Fibroblast of peridontal ligament (primary cell): ENCODE measurements at regions not wholly inside any gene's neighbourhood (a gene's known extent, or its start where the extent isn't known, plus 50 kb on each side); places are given as distances from the start of the nearest gene placed in this dataset.

ENCODE experiments used
- DNase-seq: peaks from one replicate; pipeline ENCODE4 v3.0.0-alpha.2; 2010; ENCODE audit errors: extremely low read depth

DNA sequence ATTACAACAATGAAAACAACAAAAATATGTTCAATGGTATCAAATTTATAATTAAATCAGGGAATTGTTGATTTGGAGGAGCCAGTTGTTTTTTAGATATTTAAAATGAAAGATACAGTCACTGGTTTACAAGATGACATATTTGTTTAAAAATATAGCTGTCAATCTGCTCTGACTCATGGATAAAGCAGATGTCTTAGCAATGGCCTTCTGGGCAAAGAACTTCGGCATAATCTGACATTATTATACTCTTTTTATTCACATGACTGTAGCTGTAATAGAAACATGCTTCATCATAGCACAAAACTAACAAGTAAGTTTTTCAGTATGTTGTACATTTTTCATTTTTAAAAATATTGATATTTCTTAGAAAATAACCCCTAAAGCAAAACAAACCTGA lies 267.4 kb downstream of the CENPW start:
- no peak for DNase-seq

DNA sequence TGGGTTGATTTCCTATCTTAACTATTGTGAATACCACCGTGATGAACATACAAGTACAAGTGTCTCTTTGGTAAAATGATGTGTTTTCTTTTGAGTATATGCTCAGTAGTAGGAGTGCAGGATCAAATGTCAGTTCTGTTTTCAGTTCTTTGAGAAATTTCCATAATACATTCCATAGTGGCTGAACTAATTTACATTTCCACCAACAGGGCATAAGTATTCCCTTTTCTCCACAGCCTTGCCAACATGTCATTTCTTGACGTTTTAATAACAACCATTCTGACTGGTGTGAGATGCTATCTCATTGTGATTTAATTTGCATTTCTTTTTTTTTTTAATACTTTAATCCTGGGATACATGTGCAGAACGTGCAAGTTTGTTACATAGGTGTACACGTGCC lies 268.8 kb downstream of the CENPW start:
- no peak for DNase-seq

DNA sequence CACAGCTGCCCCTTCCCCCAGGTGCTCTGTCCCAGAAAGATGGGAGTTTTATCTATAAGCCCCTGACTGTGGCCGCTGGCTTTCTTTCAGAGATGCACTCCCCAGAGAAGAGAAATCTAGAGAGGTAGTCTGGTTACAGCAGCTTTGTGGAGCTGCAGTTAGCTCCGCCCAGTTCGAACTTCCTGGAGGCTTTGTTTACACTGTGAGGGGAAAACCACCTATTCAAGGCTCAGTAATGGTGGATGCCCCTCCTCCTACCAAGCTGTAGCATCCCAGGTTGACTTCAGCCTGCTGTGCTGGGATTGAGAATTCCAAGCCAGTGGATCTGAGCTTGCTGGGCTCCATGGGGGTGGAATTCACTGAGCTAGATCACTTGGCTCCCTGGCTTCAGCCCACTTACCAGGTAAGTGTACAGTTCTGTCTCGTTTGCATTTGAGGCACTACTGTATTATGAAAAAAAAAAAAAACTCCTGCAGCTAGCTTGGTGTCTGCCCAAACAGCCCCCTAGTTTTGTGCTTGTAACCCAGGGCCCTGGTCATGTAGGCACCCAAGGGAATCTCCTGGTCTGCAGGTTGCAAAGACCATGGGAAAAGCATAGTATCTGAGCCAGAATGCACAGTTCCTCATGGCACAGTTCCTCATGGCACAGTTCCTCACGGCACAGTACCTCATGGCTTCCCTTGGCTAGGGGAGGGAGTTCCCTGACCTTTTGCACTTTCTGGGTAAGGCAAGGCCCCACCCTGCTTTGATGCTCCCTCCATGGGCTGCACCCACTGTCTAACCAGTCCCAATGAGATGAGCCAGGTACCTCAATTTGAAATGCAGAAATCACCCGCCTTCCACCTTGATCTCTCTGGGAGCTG lies 275.0 kb downstream of the CENPW start:
- DNase-seq: no peak

DNA sequence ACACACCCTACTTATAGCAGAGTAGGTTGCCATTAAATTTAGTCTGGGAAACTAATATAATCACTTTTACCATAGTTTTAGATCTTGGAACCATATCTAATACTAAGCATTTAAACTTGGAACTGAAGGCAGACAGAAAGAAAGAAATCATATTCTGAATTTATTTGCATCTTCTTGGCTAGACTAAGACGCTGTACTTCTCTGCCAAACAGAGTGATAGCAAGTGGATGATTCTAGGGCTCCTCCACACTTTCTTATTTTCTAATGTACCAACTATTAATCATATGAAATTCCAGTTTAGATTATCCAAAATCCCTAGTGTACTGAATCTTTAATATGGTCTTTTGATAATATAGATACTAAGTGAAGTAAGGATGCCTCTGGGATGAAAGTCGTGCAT lies 277.0 kb downstream of the CENPW start:
- no peak for DNase-seq

DNA sequence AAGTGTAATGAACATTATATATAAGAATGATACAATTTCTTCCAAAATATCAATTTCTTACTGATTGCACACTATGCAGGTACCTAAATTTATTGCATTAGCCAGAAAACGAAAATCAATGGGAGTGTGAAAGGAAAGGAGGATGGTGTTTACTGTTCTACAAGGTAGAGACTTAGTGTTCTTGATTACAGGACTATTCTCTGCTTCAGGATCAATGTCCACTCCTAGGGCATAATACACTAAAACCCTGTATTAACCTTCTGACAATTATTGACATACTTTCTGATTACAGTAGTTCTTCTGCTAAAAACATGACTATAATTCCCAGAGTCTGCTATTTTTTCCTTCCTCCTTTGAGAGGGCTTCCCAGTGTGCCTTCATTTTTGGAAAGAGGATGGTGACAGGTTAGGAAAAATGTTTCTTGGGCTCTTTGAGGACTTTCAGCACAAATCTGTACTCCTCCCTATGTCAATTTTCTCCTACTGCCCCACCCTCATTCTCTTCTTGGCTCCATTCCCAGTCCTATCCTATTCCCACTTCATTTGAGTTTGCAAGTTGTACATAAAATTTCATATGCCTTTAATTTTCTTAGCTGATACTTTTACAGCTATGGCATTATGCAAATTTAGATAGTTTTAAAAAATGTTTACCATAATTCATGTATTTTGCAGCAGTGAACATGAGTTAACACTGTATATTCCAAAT lies 278.9 kb downstream of the CENPW start:
- no peak for DNase-seq

DNA sequence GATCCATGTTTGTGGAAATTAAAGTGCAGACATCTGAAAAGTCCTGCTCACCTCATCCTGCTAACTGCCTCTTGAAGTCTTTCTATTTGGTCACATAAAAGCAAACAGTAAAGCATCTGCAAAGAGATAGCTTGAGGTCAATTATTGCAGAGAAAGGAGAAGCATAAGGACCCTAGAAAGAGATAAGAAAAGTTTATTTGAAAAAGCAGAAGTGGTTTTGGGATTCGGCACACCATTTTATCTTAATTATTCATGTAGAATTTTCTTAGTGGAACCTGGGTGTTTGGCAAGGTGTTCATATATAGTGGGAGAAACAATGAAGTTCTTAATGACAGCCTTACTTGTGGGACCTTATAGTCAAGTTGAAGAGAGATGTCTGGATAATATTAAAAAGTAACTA lies 280.8 kb downstream of the CENPW start:
- DNase-seq: no peak

DNA sequence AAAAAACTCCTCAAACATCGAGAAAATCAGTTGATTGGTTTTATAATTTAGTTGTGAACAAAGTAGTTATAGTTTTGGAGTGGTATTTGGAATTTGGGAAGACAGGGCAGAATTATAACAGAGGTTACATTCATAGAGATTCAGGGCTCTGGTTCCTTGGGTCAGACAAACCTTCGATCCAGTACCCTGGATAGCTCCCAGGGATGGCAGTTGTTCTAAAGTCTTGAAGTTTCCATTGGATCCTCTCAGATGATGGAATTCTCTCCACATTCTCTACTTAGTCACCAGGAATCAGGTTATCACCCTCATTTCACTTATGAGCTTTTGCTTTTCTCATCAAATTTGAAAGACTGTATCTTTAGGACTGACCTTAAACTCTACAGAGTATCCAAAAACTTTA lies 285.1 kb downstream of the CENPW start:
- peak; percentile 59 for DNase-seq

DNA sequence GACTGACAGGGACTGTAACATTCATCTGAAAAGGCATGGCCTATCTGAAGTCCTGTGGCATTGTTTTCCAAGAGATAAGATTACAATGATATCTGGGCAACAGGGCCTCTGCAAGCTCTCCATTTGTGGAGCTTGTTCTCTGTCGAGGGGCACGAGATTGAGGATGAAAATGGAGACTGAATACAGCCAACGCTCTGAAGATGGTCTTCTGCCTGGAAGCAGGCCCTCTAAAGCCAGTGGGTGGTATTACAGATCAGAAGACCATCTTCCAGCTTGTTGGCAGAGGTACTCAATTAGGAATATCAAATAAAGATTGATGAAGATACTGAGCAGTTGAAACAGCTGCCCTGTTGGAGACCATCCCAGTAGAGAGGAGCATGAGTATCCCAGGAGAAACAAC lies 288.2 kb downstream of the CENPW start:
- DNase-seq: no peak

DNA sequence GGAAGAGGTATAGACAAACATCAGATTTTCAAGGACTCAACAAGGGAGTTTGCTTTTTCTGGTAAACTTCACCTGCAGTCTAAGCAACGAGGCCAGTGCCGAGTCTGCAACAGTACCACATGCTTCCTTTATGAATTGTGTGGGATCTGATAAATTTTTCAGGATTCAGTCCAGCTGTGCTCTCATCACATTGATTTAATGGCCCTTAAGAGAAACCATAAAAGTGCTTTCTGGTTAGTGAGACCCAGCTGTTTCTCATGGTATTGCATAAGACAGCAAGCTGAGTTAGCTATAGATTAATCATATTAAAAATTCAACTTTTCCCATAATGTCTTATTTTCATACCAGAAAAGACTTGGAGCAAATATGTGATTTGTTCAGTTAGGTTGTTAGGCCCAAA lies 291.4 kb downstream of the CENPW start:
- peak; percentile 45 for DNase-seq

DNA sequence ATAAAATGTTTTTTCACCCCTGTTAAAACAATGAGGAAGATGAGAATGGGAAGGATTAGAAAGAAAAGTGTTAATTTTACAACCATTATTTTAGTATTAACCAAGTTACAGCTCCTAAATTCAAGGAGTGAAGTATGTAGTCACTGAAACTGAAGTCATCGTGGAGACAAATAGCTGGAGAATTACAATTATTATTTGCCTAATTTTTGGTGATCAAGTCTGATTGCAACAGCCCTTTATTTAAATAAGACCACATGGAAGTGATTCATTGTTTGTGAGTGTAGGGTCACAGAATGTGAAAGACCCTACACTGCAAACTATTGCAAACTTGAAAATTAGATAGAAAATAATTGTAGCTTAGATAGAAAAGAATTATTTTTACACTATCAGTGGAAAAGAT lies 292.4 kb downstream of the CENPW start:
- DNase-seq: no peak

DNA sequence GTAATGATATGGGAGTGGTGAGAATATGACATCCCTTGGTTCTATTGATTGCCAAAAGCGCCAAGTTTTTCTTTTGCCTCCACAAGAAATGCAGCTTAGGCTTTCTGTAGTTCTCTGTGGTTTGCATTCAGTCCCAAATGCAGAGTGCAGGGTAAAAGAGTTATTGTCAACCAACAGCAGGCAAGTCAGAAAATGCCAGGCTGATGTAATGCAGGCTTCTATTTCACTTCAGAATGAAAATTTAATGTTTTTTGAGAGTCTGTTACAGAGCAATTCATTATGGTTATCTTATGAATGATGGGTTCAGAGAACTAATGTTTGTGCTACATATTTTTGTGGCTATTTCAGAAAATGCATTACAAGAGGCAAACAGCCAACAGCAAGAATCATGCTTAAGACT lies 293.5 kb downstream of the CENPW start:
- DNase-seq: peak; percentile 36

DNA sequence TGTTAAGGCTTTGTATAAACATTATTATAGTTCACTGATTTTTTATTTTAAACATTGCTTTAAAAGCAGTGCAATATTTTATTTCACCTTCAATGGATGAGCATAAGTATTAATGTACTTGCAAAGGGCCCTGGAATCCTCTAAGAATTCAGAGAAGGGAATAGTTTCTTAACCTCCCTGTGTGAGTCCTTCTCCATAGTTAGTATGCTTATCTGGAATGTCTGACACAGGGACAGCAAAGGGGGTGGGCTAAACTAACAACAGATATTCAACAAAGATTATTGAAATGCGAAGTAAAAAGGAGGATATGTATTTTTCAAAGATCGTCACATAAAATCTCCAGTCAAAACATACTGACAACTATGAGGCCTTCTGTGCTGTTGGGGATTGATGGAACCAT lies 300.4 kb downstream of the CENPW start:
- no peak for DNase-seq

DNA sequence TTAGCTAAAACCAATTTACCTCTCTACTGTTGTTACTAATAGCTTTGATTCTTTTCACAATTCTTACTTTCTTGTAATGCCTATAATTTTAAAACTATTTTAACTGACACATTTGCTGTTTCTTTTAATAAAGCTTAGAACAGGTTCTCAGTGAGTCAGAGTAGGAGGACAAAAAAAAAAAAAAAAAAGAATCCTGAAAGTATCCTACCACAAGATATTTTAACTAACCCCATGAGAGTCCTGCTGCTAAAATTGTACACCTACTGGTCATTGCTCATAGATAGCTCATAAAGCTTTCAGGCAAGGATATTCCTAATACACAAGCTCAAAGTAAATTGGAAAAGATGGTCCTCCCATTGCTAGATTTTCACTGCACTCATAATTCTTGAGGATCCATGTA lies 301.0 kb downstream of the CENPW start:
- DNase-seq: no peak

DNA sequence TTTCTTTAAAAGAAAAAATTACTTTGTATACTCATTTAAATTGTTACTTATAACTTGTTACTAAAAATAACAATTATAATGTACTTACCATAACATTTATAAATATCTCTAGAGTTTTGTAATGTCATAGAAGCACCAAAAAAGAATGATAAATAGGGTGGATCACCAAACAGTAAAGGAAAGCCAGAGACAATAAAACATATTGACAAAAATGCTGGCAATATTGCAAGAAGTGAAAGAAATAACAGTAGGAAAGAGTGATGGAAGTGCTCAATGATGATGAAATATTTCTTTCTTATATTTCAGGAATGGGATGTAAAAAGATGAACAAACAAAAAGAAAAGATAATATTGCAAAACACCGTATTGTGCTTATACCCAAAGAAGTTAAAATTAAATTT lies 301.7 kb downstream of the CENPW start:
- no peak for DNase-seq

DNA sequence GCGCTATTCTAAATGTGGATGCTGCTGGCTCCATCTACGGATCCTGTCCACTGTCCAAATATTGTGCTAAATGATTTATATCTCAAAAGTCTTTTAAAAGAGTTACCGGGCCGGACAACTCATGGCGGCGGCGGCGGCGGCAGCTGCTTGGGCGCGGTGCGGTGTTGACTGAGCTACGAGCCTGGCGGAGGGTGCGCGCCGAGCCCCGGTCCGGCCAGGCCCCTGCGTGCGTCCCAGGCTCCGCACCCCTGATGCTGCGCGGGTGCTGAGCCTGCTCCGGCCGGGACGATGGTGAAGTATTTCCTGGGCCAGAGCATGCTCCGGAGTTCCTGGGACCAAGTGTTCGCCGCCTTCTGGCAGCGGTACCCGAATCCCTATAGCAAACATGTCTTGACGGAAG lies 303.4 kb downstream of the CENPW start:
- no peak for DNase-seq

DNA sequence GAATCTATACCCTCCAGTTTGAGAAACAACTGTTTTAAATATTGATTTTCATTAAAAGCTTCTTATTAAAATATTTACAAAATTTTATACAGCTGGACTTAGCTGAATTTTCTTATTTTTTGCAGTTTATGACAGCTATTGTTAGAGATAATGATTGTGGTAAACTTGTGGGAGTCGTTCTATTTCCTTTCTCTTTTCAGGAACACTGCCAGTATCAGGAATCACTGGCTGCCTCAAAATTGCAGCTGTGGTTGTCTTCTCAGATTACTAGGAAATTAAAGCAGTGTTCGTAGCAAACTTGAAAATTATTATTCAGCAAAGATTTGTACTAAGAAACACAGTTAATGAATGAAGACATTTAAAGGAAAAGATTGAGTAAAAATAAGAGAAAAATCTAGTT lies 311.0 kb downstream of the CENPW start:
- DNase-seq: peak; percentile 73

DNA sequence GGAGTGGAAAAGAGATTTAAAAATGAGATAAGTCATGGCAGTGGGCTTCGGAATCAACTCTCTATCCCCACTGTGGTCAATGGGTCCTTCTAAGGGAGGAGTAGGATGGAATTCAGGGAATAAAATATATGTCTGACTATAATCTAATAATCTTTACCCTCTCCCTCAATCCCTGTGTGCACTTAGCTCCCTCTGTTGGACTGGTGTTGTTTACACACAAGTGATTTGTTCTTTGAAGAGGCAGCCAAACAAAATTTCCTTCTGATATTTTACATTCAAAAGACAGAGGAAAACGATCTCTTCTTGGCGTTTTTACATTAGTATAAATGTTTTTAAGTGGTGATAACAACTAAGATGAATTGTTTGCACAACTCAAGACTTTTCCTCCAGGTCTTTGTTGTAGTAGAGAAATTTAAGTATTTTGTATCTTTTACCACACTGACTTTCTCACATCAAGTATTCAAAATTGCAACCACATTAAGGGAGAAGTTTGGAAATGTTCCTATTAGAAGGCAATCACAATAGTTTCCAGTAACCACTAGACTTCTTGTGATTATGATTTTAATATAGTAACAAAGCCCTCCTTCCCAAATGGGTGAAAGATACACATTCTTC lies 317.8 kb downstream of the CENPW start:
- DNase-seq: peak; percentile 79

DNA sequence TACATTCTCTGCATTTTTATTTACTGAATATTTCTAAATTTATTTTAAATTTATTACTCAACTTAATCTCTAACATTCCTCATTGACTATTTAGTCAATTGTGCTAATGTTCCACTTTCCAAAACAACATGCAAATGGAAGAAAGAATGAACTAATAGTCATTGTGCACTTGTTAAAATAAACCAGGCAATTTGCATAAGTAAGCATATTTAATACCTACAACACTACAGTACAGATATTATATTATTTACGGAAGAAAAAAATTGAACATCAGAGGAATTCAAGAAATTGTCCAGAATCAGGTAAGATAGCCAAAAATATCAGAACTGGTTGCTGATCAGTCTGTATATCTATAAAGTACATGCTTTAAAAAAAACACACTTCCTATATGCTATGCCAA lies 320.5 kb downstream of the CENPW start:
- DNase-seq: no peak

DNA sequence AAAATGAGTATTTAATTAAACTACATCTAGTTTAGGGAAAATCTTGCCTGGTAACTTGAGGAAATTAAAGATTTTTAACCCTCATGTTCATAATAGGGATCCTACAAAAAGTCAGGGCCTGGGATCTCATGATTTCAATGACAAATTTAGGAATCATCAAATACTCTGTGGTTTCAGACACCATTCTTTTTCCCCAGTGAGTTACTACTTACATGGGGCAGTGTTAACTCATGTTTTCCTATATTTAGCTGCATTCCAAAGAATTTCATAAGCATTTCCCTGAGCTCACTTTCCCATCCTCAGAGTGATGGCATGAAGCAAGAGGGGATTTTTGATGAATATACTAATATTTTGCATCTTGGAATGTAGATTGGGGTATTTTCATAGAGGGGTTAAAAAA lies 321.7 kb downstream of the CENPW start:
- DNase-seq: peak; percentile 94

DNA sequence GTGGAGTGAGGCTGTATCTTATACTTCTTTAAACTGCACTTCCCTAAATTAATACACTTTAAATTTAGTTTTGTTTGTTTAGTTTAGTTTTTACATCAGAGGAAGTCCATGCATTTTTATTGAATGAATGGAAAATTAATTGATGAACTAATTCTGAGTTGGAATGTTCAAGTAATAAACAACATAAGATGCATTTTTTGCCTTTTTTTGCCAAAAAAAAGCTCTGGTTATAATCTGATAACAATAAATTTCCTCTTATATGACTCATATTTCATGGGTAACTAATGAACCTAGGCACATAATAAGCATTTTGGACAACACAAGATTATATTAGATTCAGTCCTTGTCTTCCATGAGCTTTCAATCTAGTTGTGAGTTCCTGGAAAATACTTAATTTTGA lies 323.1 kb downstream of the CENPW start:
- no peak for DNase-seq

DNA sequence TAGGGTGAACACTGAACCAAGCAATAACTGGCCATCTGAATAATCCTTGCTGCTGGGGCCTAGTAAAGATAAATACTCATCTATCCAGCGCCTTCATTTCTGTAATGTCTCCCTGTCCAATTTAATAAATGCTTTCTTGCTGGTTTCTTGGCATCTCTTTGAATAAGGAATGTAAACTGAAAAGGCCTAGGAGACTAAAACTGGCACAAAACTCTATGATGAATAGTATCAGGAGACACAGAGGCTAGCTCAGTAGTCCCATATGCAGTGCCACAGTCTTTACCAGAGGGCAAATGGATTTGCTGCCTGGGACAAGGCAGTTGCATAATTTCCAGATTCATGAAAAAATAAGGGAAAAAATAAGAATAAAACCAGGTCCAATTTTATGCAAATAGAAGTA lies 324.4 kb downstream of the CENPW start:
- peak; percentile 75 for DNase-seq

DNA sequence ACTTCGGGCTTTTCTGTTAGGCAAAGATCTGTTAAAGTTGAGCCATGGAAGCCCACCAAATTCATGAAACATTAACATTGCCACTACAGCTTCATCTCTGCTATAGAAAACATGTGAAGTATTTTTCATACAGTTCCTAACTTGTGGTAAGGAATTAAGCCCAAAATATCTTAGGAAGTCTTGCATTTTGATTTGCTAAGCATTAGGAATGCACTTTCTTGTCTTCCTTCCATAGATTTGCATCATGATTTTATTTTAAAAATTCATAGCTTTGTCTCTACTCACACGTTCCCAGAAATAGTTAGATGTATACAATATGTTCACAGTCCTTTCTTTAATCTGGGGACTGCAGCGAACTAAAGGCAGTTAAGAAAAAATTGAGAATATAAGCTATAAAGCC lies 325.6 kb downstream of the CENPW start:
- peak; percentile 48 for DNase-seq

DNA sequence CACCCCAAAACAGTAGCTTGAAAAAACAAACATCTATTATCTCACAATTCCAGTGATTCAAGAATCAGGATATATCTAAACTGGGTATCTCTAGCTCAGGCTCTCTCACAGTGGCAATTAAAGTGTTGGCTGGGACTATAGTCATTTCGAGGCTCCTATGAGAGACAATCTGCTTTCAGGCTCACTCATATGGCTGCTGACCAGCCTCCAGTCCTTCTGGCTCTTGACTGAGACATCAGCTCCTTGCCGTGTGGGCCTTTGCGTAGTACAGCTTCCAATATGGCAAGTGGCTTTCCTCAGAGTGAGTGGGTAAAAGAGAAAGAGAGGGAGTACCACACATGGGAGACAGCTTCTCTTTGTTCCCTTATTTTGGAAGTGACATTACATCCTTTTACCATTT lies 327.2 kb downstream of the CENPW start:
- no peak for DNase-seq
